Endothelial cell of umbilical vein (primary cell): ENCODE measurements at regions not wholly inside any gene's neighbourhood (a gene's known extent, or its start where the extent isn't known, plus 50 kb on each side); places are given as distances from the start of the nearest gene placed in this dataset.

ENCODE experiments used
- BruUV-seq: library from RNA; stranded (reverse); fragments of 400-500 nt; replicated peaks from 2 replicates; lab custom pipeline; 2021; lab: Mats Ljungman, UMichigan
- CTCF ChIA-PET: fragments of 300-600, 350-600 bp; sonication (Branson Sonifier 250); formaldehyde crosslinking; loops from one replicate; lab custom pipeline; 2021; ENCODE audit warnings: antibody characterized with exemption, inconsistent platforms; lab: Charles Lee
- POLR2A ChIA-PET: fragments of 300-600, 350-600 bp; sonication (Branson Sonifier 250); formaldehyde crosslinking; loops from one replicate; lab custom pipeline; 2021; ENCODE audit warnings: antibody characterized with exemption, inconsistent platforms; lab: Charles Lee
- DNase-seq: peaks from one replicate; pipeline ENCODE4 v3.0.0-alpha.2; 2011; ENCODE audit warnings: low read depth, low spot score
- FAIRE-seq: peaks from 2 replicates; lab custom pipeline; 2011; peaks lifted over from hg19 to GRCh38; lab: Jason Lieb, UNC
- H2AFZ ChIP-seq: 2 replicates; pipeline ENCODE4 v1.6.0; 2012; ENCODE audit warnings: low read depth, low read length, control low read depth, inconsistent platforms
- H3K27ac ChIP-seq: 2 replicates; pipeline ENCODE4 v1.5.1; 2011; ENCODE audit warnings: low read depth, mild to moderate bottlenecking, control low read depth, low read length, moderate library complexity; ENCODE audit not compliant: insufficient read depth
- H3K27me3 ChIP-seq, 2 experiments: 2 replicates each; pipeline versions ENCODE4 v1.6.0 to v1.6.1; 2011; ENCODE audit warnings: low read length in 2 of 2, mixed read lengths in 1 of 2; ENCODE audit not compliant: control insufficient read depth in 2 of 2, insufficient read depth in 2 of 2
- H3K36me3 ChIP-seq, 2 experiments: 2 replicates in 1 of 2; 3 replicates in 1 of 2; pipeline ENCODE4 v1.5.1; 2011; ENCODE audit warnings: low read length in 2 of 2, mild to moderate bottlenecking in 1 of 2, moderate library complexity in 1 of 2; ENCODE audit not compliant: control insufficient read depth in 2 of 2, insufficient read depth in 2 of 2; ENCODE audit errors: extremely low read depth in 1 of 2
- H3K4me1 ChIP-seq: 3 replicates; pipeline ENCODE4 v1.5.1; 2011; ENCODE audit warnings: mild to moderate bottlenecking, low read length; ENCODE audit not compliant: control insufficient read depth, insufficient read depth; ENCODE audit errors: extremely low read depth
- H3K4me2 ChIP-seq: 2 replicates; pipeline ENCODE4 v1.6.1; 2011; ENCODE audit warnings: low read length, control low read depth, mixed read lengths; ENCODE audit not compliant: insufficient read depth
- H3K4me3 ChIP-seq, 3 experiments: fragments of 200-600 bp in 1 of 3; sonication (generic), shearing (Covaris generic) in 1 of 3; replicated peaks in 1 of 3; 2 replicates each; pipeline ENCODE4 v1.5.1; 2011 to 2016; ENCODE audit warnings: control low read depth in 3 of 3, low read length in 3 of 3, mild to moderate bottlenecking in 2 of 3, inconsistent platforms in 1 of 3, low read depth in 1 of 3, moderate library complexity in 1 of 3; ENCODE audit not compliant: insufficient read depth in 1 of 3
- H3K79me2 ChIP-seq: 2 replicates; pipeline ENCODE4 v1.6.0; 2012; ENCODE audit warnings: low read length, inconsistent platforms; ENCODE audit not compliant: control insufficient read depth, insufficient read depth
- H3K9ac ChIP-seq: replicated peaks from 2 replicates; pipeline ENCODE3; 2011; ENCODE audit warnings: low read length, control low read depth; ENCODE audit not compliant: insufficient read depth; ENCODE audit errors: extremely low read depth
- H3K9me1 ChIP-seq: replicated peaks from 3 replicates; pipeline ENCODE4 v1.6.0; 2011; ENCODE audit warnings: mild to moderate bottlenecking, low read length; ENCODE audit not compliant: control insufficient read depth, insufficient read depth; ENCODE audit errors: extremely low read depth
- H3K9me3 ChIP-seq: replicated peaks from 2 replicates; pipeline ENCODE4 v1.5.1; 2012; ENCODE audit warnings: low read length, inconsistent platforms; ENCODE audit not compliant: control insufficient read depth, insufficient read depth
- H4K20me1 ChIP-seq: replicated peaks from 2 replicates; pipeline ENCODE3; 2011; ENCODE audit warnings: mild to moderate bottlenecking, low read length; ENCODE audit not compliant: control insufficient read depth, insufficient read depth; ENCODE audit errors: extremely low read depth
- EZH2 ChIP-seq: IDR thresholded peaks from 2 replicates; pipeline ENCODE4 v1.6.1; 2012; ENCODE audit warnings: borderline replicate concordance, low read depth, mild to moderate bottlenecking, moderate library complexity, low read length, inconsistent platforms; ENCODE audit not compliant: severe bottlenecking
- FOS ChIP-seq: IDR thresholded peaks from 2 replicates; pipeline ENCODE4 v1.6.1; 2011; ENCODE audit warnings: mild to moderate bottlenecking, low read length, moderate library complexity, borderline replicate concordance; ENCODE audit not compliant: insufficient read depth
- GATA2 ChIP-seq: IDR thresholded peaks from 2 replicates; pipeline ENCODE4 v1.7.0; 2011; ENCODE audit warnings: low read depth, mild to moderate bottlenecking, moderate library complexity, mixed read lengths, low read length; ENCODE audit not compliant: insufficient read length, insufficient read depth
- JUN ChIP-seq: IDR thresholded peaks from 2 replicates; pipeline ENCODE4 v1.6.1; 2011; ENCODE audit warnings: borderline replicate concordance, low read depth; ENCODE audit not compliant: insufficient read length, insufficient read depth
- MAX ChIP-seq: IDR thresholded peaks from 2 replicates; pipeline ENCODE4 v1.6.1; 2011; ENCODE audit not compliant: insufficient read depth, insufficient read length
- MYC ChIP-seq: IDR thresholded peaks from one replicate; pipeline ENCODE4 v1.6.1; 2011; ENCODE audit warnings: mild to moderate bottlenecking, low read depth, low read length
- POLR2A ChIP-seq: IDR thresholded peaks from 2 replicates; pipeline ENCODE4 v1.6.1; 2012; ENCODE audit warnings: low read depth, mild to moderate bottlenecking, control low read depth, low read length
- POLR2AphosphoS5 ChIP-seq: IDR thresholded peaks from 2 replicates; pipeline ENCODE4 v1.6.1; 2012; ENCODE audit warnings: low read depth, mild to moderate bottlenecking, control low read depth, low read length, moderate library complexity; ENCODE audit not compliant: insufficient read depth
- dilution Hi-C: fragments of 300-500 bp; cut with MboI; formaldehyde crosslinking; loops from one replicate; pipeline ENCODE4 v1.15.0; 2019; ENCODE audit warnings: low sequenced_read_pairs; ENCODE audit not compliant: extremely low pct_ligation_motif_present
- intact Hi-C: fragments of 100-400 bp; cut with micrococcal nuclease; formaldehyde crosslinking; loops from one replicate; pipeline ENCODE4 v1.10.0; 2022
- TF ChIP-seq, protein P1 (sequence below), 2 donors: IDR thresholded peaks; 1 replicate in 1 of 2; 2 replicates in 1 of 2; pipeline ENCODE4 v1.5.1; 2011; ENCODE audit warnings: low read length in 2 of 2, mild to moderate bottlenecking in 2 of 2, moderate library complexity in 2 of 2, control low read depth in 1 of 2, inconsistent platforms in 1 of 2, low read depth in 1 of 2; ENCODE audit not compliant: insufficient read depth in 1 of 2; ENCODE audit errors: extremely low read depth in 1 of 2

DNA sequence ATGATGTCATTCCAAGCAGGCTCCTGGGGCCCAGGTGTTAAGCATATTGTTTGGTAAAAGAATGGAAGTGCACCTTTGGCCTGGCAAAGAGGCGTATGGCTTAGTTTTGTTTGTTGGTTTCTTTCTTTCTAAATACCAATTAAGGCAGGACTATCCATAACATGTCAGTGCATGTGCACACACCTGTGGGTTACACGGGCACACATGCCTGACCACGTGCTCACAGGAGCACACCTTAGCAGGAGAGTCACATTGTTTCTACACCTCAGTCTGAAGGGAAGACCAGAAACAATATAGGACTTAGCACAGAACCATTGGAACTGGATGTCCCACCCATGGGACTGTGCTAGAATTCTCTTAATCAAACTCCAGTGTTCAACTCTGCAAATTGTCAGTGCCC, 127.8 kb downstream of the FBXO15 start:
- Histone ChIP-seq H3K4me1 (no peaks in the 10 kb centered on the region), H3K27me3 (no peaks in the 10 kb centered on the region), H3K4me3 (no peak overlapping the region), H3K27ac (no peak overlapping the region), H3K9me1 (no peaks in the 10 kb centered on the region), H3K4me2 (no peak overlapping the region), H3K9ac (no peak overlapping the region), H4K20me1 (no peaks in the 10 kb centered on the region), H2AFZ (no peak overlapping the region), H3K36me3 (no peaks in the 10 kb centered on the region), H3K79me2 (no peaks in the 10 kb centered on the region), H3K9me3 (peaks cover 4% of the 10 kb centered on the region)
- ChIA-PET CTCF (no interaction called here), POLR2A (no interaction called here)
- dilution Hi-C loops (no loop called here), intact Hi-C loops (no loop called here)
- TF ChIP-seq EZH2 = no peak
- no peak for TF ChIP-seq POLR2A
- peak; percentile 29 for TF ChIP-seq MAX
- no peak for TF ChIP-seq JUN
- TF ChIP-seq, protein P1, sequence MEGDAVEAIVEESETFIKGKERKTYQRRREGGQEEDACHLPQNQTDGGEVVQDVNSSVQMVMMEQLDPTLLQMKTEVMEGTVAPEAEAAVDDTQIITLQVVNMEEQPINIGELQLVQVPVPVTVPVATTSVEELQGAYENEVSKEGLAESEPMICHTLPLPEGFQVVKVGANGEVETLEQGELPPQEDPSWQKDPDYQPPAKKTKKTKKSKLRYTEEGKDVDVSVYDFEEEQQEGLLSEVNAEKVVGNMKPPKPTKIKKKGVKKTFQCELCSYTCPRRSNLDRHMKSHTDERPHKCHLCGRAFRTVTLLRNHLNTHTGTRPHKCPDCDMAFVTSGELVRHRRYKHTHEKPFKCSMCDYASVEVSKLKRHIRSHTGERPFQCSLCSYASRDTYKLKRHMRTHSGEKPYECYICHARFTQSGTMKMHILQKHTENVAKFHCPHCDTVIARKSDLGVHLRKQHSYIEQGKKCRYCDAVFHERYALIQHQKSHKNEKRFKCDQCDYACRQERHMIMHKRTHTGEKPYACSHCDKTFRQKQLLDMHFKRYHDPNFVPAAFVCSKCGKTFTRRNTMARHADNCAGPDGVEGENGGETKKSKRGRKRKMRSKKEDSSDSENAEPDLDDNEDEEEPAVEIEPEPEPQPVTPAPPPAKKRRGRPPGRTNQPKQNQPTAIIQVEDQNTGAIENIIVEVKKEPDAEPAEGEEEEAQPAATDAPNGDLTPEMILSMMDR (IDR thresholded peaks at IDR 0.05; ENCODE audit: extremely low read depth in 1 of 2, insufficient read depth in 1 of 2, low read depth in 1 of 2, low read length in 2 of 2) = no peak
- DNase-seq (no peak), FAIRE-seq (no peak)
- no TSS peak for BruUV-seq

GRCh38 chr18:74013955-74014354, 133.7 kb downstream of the FBXO15 start:
- TF ChIP-seq, protein P1 (IDR thresholded peaks at IDR 0.05; ENCODE audit: extremely low read depth in 1 of 2, insufficient read depth in 1 of 2, low read depth in 1 of 2, low read length in 2 of 2) = no peak
- no peak for TF ChIP-seq GATA2
- no peak for TF ChIP-seq JUN
- TF ChIP-seq POLR2A = no peak
- TF ChIP-seq MAX = no peak
- TF ChIP-seq FOS = no peak
- no peak for TF ChIP-seq MYC
- TF ChIP-seq EZH2 = no peak
- TF ChIP-seq POLR2AphosphoS5 = no peak
- Histone ChIP-seq H3K9me3 (peaks cover 9% of the 10 kb centered on the region), H2AFZ (no peak overlapping the region), H3K27ac (no peak overlapping the region), H3K4me2 (no peak overlapping the region), H3K4me1 (no peaks in the 10 kb centered on the region), H4K20me1 (no peaks in the 10 kb centered on the region), H3K36me3 (no peaks in the 10 kb centered on the region), H3K9ac (no peak overlapping the region), H3K4me3 (no peak overlapping the region), H3K9me1 (no peaks in the 10 kb centered on the region), H3K27me3 (no peaks in the 10 kb centered on the region), H3K79me2 (no peaks in the 10 kb centered on the region)
- ChIA-PET CTCF (no interaction called here), POLR2A (no interaction called here)
- intact Hi-C loops (no loop called here), dilution Hi-C loops (no loop called here)
- FAIRE-seq = no peak
- BruUV-seq = no TSS peak
- no peak for DNase-seq
